ENCODE measurements at regions not wholly inside any gene's neighbourhood (a gene's known extent, or its start where the extent isn't known, plus 50 kb on each side); places are given as distances from the start of the nearest gene placed in this dataset.
"Not testable (repeated sequence)": the region's sequence is repeated elsewhere in the genome, so short reads cannot be mapped to it uniquely, and the experiment has no call there.

GRCh38 chr7:68082066-68082960 is 1085.7 kb downstream of the TYW1 start:
- not testable (repeated sequence) for TF ChIP-seq CTCF, POLR2AphosphoS5 (IDR thresholded peaks at IDR 0.05)

Measured in esophagus muscularis mucosa (tissue), 3 donors.